ENCODE measurements at regions not wholly inside any gene's neighbourhood (a gene's known extent, or its start where the extent isn't known, plus 50 kb on each side); places are given as distances from the start of the nearest gene placed in this dataset.

DNA sequence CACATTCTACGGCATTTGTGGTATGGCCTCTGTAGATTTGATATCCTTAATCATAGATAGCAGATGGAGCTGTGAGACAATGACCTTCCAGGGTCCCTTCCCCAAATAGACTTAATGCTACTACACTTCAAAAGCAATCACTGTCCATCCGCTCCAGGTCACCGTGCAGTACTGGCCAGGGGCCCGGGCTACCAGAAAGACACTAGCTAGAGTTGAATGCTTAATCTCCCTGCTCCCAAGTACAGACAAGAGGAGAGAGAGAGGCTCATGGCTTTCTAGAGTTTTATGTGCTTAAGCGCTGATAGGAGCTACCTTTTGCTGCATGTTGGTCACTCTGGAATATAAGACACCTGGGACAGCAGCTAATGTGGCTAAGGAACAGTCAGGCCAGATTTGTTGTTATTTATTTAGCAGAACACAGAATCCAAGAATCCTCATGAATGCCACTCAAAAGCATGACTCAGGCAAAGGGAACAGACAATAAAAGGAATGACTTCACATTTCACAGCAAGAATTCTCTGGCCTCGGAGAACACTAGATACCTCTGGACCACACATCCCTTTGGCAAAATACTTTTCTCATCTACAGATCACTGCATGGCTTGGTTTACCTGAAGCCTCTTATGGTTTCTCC lies 165.0 kb downstream of the LACC1 start:
- no peak for ATAC-seq (ENCODE audit: insufficient number of reproducible peaks, low FRiP score, low read depth)
- TF ChIP-seq, protein P1, sequence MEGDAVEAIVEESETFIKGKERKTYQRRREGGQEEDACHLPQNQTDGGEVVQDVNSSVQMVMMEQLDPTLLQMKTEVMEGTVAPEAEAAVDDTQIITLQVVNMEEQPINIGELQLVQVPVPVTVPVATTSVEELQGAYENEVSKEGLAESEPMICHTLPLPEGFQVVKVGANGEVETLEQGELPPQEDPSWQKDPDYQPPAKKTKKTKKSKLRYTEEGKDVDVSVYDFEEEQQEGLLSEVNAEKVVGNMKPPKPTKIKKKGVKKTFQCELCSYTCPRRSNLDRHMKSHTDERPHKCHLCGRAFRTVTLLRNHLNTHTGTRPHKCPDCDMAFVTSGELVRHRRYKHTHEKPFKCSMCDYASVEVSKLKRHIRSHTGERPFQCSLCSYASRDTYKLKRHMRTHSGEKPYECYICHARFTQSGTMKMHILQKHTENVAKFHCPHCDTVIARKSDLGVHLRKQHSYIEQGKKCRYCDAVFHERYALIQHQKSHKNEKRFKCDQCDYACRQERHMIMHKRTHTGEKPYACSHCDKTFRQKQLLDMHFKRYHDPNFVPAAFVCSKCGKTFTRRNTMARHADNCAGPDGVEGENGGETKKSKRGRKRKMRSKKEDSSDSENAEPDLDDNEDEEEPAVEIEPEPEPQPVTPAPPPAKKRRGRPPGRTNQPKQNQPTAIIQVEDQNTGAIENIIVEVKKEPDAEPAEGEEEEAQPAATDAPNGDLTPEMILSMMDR (IDR thresholded peaks at IDR 0.05), result no peak
- no peaks in the 10 kb centered on the region for H3K9me3 ChIP-seq
- H3K4me1 ChIP-seq (ENCODE audit: control insufficient read depth in 1 of 2, low read depth in 2 of 2), result peaks cover 0 to 3% of the 10 kb centered on the region in 2 donors
- H3K36me3 ChIP-seq, result no peaks in the 10 kb centered on the region
- H3K27me3 ChIP-seq (replicated peaks; ENCODE audit: insufficient read depth), result no peaks in the 10 kb centered on the region
- DNase-seq (ENCODE audit: low spot score), result no peak
- no peak overlapping the region for H3K4me3 ChIP-seq
- H3K27ac ChIP-seq, result no peak overlapping the region

DNA sequence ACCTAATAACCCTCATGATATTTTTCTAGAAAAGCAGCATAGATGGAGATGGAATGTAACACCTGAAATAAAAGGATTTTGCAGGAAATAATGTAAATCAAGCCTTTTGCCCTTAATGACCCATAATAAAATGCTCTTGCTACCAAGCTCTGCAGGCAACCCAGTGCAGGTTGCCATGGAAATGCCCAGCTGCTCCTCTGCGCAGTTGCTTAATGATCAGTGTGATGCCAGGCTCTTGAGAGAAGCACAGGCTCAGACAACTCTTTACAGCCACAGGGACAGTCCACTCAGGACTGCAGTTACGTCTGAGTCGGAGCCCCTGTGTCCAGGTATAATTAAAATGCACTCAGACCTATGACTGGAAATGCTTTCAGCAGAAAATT lies 165.5 kb downstream of the LACC1 start:
- Histone ChIP-seq H3K36me3 (no peaks in the 10 kb centered on the region), H3K4me1 (ENCODE audit: control insufficient read depth in 1 of 2, low read depth in 2 of 2) (peaks cover 0 to 1% of the 10 kb centered on the region in 2 donors), H3K27ac (no peak overlapping the region), H3K9me3 (no peaks in the 10 kb centered on the region), H3K27me3 (replicated peaks; ENCODE audit: insufficient read depth) (no peaks in the 10 kb centered on the region), H3K4me3 (no peak overlapping the region)
- no peak for ATAC-seq (ENCODE audit: insufficient number of reproducible peaks, low FRiP score, low read depth)
- DNase-seq (ENCODE audit: low spot score), result no peak
- TF ChIP-seq, protein P1 (IDR thresholded peaks at IDR 0.05), result no peak

- no peak for ATAC-seq (ENCODE audit: insufficient number of reproducible peaks, low FRiP score, low read depth)
- DNase-seq (ENCODE audit: low spot score), result no peak
- peaks cover 5 to 7% of the 10 kb centered on the region in 2 donors for H3K4me1 ChIP-seq (ENCODE audit: control insufficient read depth in 1 of 2, low read depth in 2 of 2)
- TF ChIP-seq, protein P1 (IDR thresholded peaks at IDR 0.05), result no peak
- no peak overlapping the region for H3K4me3 ChIP-seq
- H3K27me3 ChIP-seq (replicated peaks; ENCODE audit: insufficient read depth), result no peaks in the 10 kb centered on the region
- H3K36me3 ChIP-seq, result no peaks in the 10 kb centered on the region
- H3K9me3 ChIP-seq, result no peaks in the 10 kb centered on the region
- H3K27ac ChIP-seq, result no peak overlapping the region
Measured at GRCh38 chr13:44046428-44046827, 166.7 kb downstream of the LACC1 start.

GRCh38 chr13:44048326-44048725 lies 168.6 kb downstream of the LACC1 start:
- Histone ChIP-seq H3K36me3 (no peaks in the 10 kb centered on the region), H3K4me1 (ENCODE audit: control insufficient read depth in 1 of 2, low read depth in 2 of 2) (peaks cover 15 to 26% of the 10 kb centered on the region in 2 donors), H3K4me3 (no peak overlapping the region), H3K27ac (no peak overlapping the region), H3K9me3 (no peaks in the 10 kb centered on the region), H3K27me3 (replicated peaks; ENCODE audit: insufficient read depth) (no peaks in the 10 kb centered on the region)
- ATAC-seq (ENCODE audit: insufficient number of reproducible peaks, low FRiP score, low read depth), result no peak
- DNase-seq (ENCODE audit: low spot score), result no peak
- TF ChIP-seq, protein P1 (IDR thresholded peaks at IDR 0.05), result no peak

GRCh38 chr13:44049081-44049945 lies 169.6 kb downstream of the LACC1 start:
- no peak overlapping the region for H3K27ac ChIP-seq
- no peaks in the 10 kb centered on the region for H3K36me3 ChIP-seq
- H3K9me3 ChIP-seq, result no peaks in the 10 kb centered on the region
- ATAC-seq (ENCODE audit: insufficient number of reproducible peaks, low FRiP score, low read depth) (no peak), DNase-seq (ENCODE audit: low spot score) (no peak)
- H3K4me3 ChIP-seq, result no peak overlapping the region
- H3K4me1 ChIP-seq (ENCODE audit: control insufficient read depth in 1 of 2, low read depth in 2 of 2), result peaks cover 17 to 33% of the 10 kb centered on the region in 2 donors
- TF ChIP-seq, protein P1 (IDR thresholded peaks at IDR 0.05), result no peak
- H3K27me3 ChIP-seq (replicated peaks; ENCODE audit: insufficient read depth), result no peaks in the 10 kb centered on the region
